T-cell (primary cell): ENCODE measurements at regions not wholly inside any gene's neighbourhood (a gene's known extent, or its start where the extent isn't known, plus 50 kb on each side); places are given as distances from the start of the nearest gene placed in this dataset.

ENCODE experiments used
- ATAC-seq, 4 experiments: fragments of 200-7000 bp in 3 of 4; fragments of 150-1000 bp in 1 of 4; cut with Tn5 transposase; replicated peaks in 1 of 4; 1 replicate in 3 of 4; 2 replicates in 1 of 4; pipeline ENCODE4 v1.10.0; 2021; ENCODE audit warnings: moderate library complexity in 3 of 4, mild to moderate bottlenecking in 2 of 4, moderate number of reproducible peaks in 1 of 4
- CTCF ChIA-PET, 2 donors: fragments of 300-600 bp; sonication (Branson Sonifier 250); formaldehyde crosslinking; loops; one replicate each; lab custom pipeline; 2022; ENCODE audit warnings: antibody characterized with exemption in 2 of 2; lab: Charles Lee
- POLR2A ChIA-PET, 2 donors: fragments of 300-600 bp; sonication (Branson Sonifier 250); formaldehyde crosslinking; loops; one replicate each; lab custom pipeline; 2022; ENCODE audit warnings: antibody characterized with exemption in 2 of 2; lab: Charles Lee
- DNase-seq, 35 experiments: peaks; one replicate each; pipeline versions ENCODE4 v3.0.0 to v3.0.0-alpha.2; 2013 to 2023
- H3K27ac ChIP-seq: one replicate; pipeline ENCODE4 v1.5.1; 2013; ENCODE audit warnings: low read length
- H3K27me3 ChIP-seq, 2 experiments: replicated peaks in 1 of 2; 1 replicate in 1 of 2; 2 replicates in 1 of 2; pipeline versions ENCODE4 v1.6.1 to v1.7.0; 2013; ENCODE audit warnings: low read length in 1 of 2, mixed read lengths in 1 of 2; ENCODE audit not compliant: control insufficient read depth in 2 of 2, insufficient read depth in 2 of 2; ENCODE audit errors: extremely low read depth in 1 of 2
- H3K36me3 ChIP-seq, 2 donors: 1 replicate in 1 of 2; 2 replicates in 1 of 2; pipeline versions ENCODE4 v1.6.1 to v1.7.0; 2013; ENCODE audit warnings: low read length in 1 of 2; ENCODE audit not compliant: control insufficient read depth in 2 of 2, insufficient read depth in 1 of 2; ENCODE audit errors: extremely low read depth in 1 of 2
- H3K4me1 ChIP-seq, 2 experiments: 1 replicate in 1 of 2; 2 replicates in 1 of 2; pipeline versions ENCODE4 v1.6.1 to v1.7.0; 2013; ENCODE audit warnings: low read length in 2 of 2, mixed read lengths in 1 of 2; ENCODE audit not compliant: insufficient read depth in 2 of 2, control insufficient read depth in 1 of 2; ENCODE audit errors: extremely low read depth in 1 of 2
- H3K4me3 ChIP-seq, 2 donors: 1 replicate in 1 of 2; 2 replicates in 1 of 2; pipeline versions ENCODE4 v1.5.1 to v1.7.0; 2013; ENCODE audit warnings: mild to moderate bottlenecking in 2 of 2, low read length in 1 of 2, moderate library complexity in 1 of 2; ENCODE audit not compliant: control insufficient read depth in 1 of 2; ENCODE audit errors: extremely low read depth in 1 of 2
- H3K9me3 ChIP-seq: 2 replicates; pipeline ENCODE4 v1.7.0; 2013
- H3K27ac Mint-ChIP-seq, 2 donors: one replicate each; pipeline ENCODE4 v1.8.0; 2020 to 2021; ENCODE audit warnings: mild to moderate bottlenecking in 2 of 2, mixed read lengths in 2 of 2
- H3K27me3 Mint-ChIP-seq, 2 donors: one replicate each; pipeline ENCODE4 v1.8.0; 2021 to 2022; ENCODE audit warnings: mixed read lengths in 2 of 2
- H3K36me3 Mint-ChIP-seq: one replicate; pipeline ENCODE4 v1.8.0; 2021; ENCODE audit warnings: mixed read lengths
- H3K4me1 Mint-ChIP-seq, 3 donors: one replicate each; pipeline ENCODE4 v1.8.0; 2020 to 2022; ENCODE audit warnings: mixed read lengths in 3 of 3, mild to moderate bottlenecking in 1 of 3
- H3K4me3 Mint-ChIP-seq, 3 donors: one replicate each; pipeline ENCODE4 v1.8.0; 2020 to 2022; ENCODE audit warnings: mild to moderate bottlenecking in 3 of 3, mixed read lengths in 3 of 3, moderate library complexity in 3 of 3
- H3K9me3 Mint-ChIP-seq, 3 donors: one replicate each; pipeline ENCODE4 v1.8.0; 2020 to 2022; ENCODE audit warnings: mixed read lengths in 3 of 3
- WGBS: methylation state at CpG from one replicate; pipeline ENCODE4 v1.1.5; 2013; ENCODE audit warnings: missing lambda C conversion rate; ENCODE audit not compliant: insufficient coverage; 5-methylcytosine and 5-hydroxymethylcytosine counted together

GRCh38 chr2:176725873-176726645 lies 456.8 kb downstream of the MTX2 start:
- no peak overlapping the region for H3K27ac ChIP-seq
- Mint-ChIP-seq H3K9me3 (peaks cover 0 to 5% (median 0%) of the 10 kb centered on the region in 3 donors), H3K27ac (no peak overlapping the region), H3K4me1 (no peaks in the 10 kb centered on the region), H3K27me3 (peaks cover 4 to 17% of the 10 kb centered on the region in 2 donors), H3K36me3 (no peaks in the 10 kb centered on the region), H3K4me3 (no peak overlapping the region)
- no peaks in the 10 kb centered on the region for H3K4me1 ChIP-seq
- ATAC-seq (no peak), DNase-seq (no peak)
- ChIA-PET POLR2A (no interaction called here), CTCF (interaction anchor here in 1 of 2 donors (0.9 kb wide), 1 partner anchor 10 kb away, joined by 3 read pairs; no protein-coding TSS in a partner anchor)
- no peak overlapping the region for H3K4me3 ChIP-seq
- no peaks in the 10 kb centered on the region for H3K27me3 ChIP-seq
- H3K9me3 ChIP-seq: no peaks in the 10 kb centered on the region
- H3K36me3 ChIP-seq: no peaks in the 10 kb centered on the region
- no CpG with 5 or more reads among the region's 3 CpGs for WGBS

GRCh38 chr2:176727696-176728095 lies 458.5 kb downstream of the MTX2 start:
- Mint-ChIP-seq H3K27me3 (peaks cover 2 to 10% of the 10 kb centered on the region in 2 donors), H3K36me3 (no peaks in the 10 kb centered on the region), H3K27ac (no peak overlapping the region), H3K9me3 (no peaks in the 10 kb centered on the region), H3K4me3 (no peak overlapping the region), H3K4me1 (no peaks in the 10 kb centered on the region)
- Histone ChIP-seq H3K27me3 (no peaks in the 10 kb centered on the region), H3K4me3 (no peak overlapping the region), H3K36me3 (no peaks in the 10 kb centered on the region), H3K4me1 (no peaks in the 10 kb centered on the region), H3K27ac (no peak overlapping the region), H3K9me3 (no peaks in the 10 kb centered on the region)
- ATAC-seq: no peak
- DNase-seq: no peak
- WGBS: 80% methylated on average over 1 of the region's 4 CpGs
- ChIA-PET CTCF (no interaction called here), POLR2A (no interaction called here)

GRCh38 chr2:176729706-176730569 lies 460.7 kb downstream of the MTX2 start:
- ChIA-PET CTCF (no interaction called here), POLR2A (no interaction called here)
- no peaks in the 10 kb centered on the region for H3K27me3 ChIP-seq
- Mint-ChIP-seq H3K4me1 (no peaks in the 10 kb centered on the region), H3K4me3 (no peak overlapping the region), H3K27ac (no peak overlapping the region), H3K36me3 (no peaks in the 10 kb centered on the region), H3K9me3 (no peaks in the 10 kb centered on the region), H3K27me3 (peaks cover 2 to 10% of the 10 kb centered on the region in 2 donors)
- no peaks in the 10 kb centered on the region for H3K9me3 ChIP-seq
- DNase-seq: no peak
- no peaks in the 10 kb centered on the region for H3K36me3 ChIP-seq
- no peak for ATAC-seq
- no CpG with 5 or more reads among the region's 1 CpG for WGBS
- no peak overlapping the region for H3K4me3 ChIP-seq
- H3K4me1 ChIP-seq: no peaks in the 10 kb centered on the region
- H3K27ac ChIP-seq: no peak overlapping the region

- POLR2A ChIA-PET: no interaction called here
- ATAC-seq: no peak
- Histone ChIP-seq H3K4me1 (no peaks in the 10 kb centered on the region), H3K4me3 (no peak overlapping the region), H3K27me3 (peaks cover 0 to 1% of the 10 kb centered on the region in 2 experiments), H3K27ac (no peak overlapping the region), H3K36me3 (no peaks in the 10 kb centered on the region), H3K9me3 (no peaks in the 10 kb centered on the region)
- peaks cover 7 to 13% of the 10 kb centered on the region in 2 donors for H3K27me3 Mint-ChIP-seq
- H3K9me3 Mint-ChIP-seq: no peaks in the 10 kb centered on the region
- H3K4me3 Mint-ChIP-seq: no peak overlapping the region
- CTCF ChIA-PET: no interaction called here
- WGBS: 20% methylated on average over 1 of the region's 1 CpG
- no peaks in the 10 kb centered on the region for H3K4me1 Mint-ChIP-seq
- DNase-seq: no peak
- H3K36me3 Mint-ChIP-seq: no peaks in the 10 kb centered on the region
- no peak overlapping the region for H3K27ac Mint-ChIP-seq
These were observed 463.5 kb downstream of the MTX2 start for GRCh38 chr2:176732780-176733179.

- H3K27me3 Mint-ChIP-seq: peaks cover 13 to 15% of the 10 kb centered on the region in 2 donors
- no peaks in the 10 kb centered on the region for H3K4me1 ChIP-seq
- H3K27ac Mint-ChIP-seq: no peak overlapping the region
- H3K36me3 Mint-ChIP-seq: no peaks in the 10 kb centered on the region
- ATAC-seq (no peak), DNase-seq (no peak)
- peaks cover 0 to 2% of the 10 kb centered on the region in 2 experiments for H3K27me3 ChIP-seq
- no peaks in the 10 kb centered on the region for H3K4me1 Mint-ChIP-seq
- no peak overlapping the region for H3K4me3 ChIP-seq
- no peaks in the 10 kb centered on the region for H3K9me3 Mint-ChIP-seq
- no peaks in the 10 kb centered on the region for H3K9me3 ChIP-seq
- H3K27ac ChIP-seq: no peak overlapping the region
- ChIA-PET POLR2A (no interaction called here), CTCF (no interaction called here)
- H3K4me3 Mint-ChIP-seq: no peak overlapping the region
- WGBS: no CpG with 5 or more reads among the region's 3 CpGs
- H3K36me3 ChIP-seq: no peaks in the 10 kb centered on the region
These were observed 464.6 kb downstream of the MTX2 start for GRCh38 chr2:176733698-176734430.

- H3K9me3 Mint-ChIP-seq: no peaks in the 10 kb centered on the region
- no CpG with 5 or more reads among the region's 5 CpGs for WGBS
- H3K4me1 Mint-ChIP-seq: no peaks in the 10 kb centered on the region
- H3K27me3 Mint-ChIP-seq: peaks cover 11 to 18% of the 10 kb centered on the region in 2 donors
- ChIA-PET POLR2A (no interaction called here), CTCF (no interaction called here)
- Histone ChIP-seq H3K4me3 (no peak overlapping the region), H3K27me3 (peaks cover 0 to 2% of the 10 kb centered on the region in 2 experiments), H3K9me3 (no peaks in the 10 kb centered on the region), H3K4me1 (no peaks in the 10 kb centered on the region), H3K27ac (no peak overlapping the region), H3K36me3 (no peaks in the 10 kb centered on the region)
- DNase-seq: no peak
- H3K4me3 Mint-ChIP-seq: no peak overlapping the region
- H3K27ac Mint-ChIP-seq: no peak overlapping the region
- ATAC-seq: no peak
- no peaks in the 10 kb centered on the region for H3K36me3 Mint-ChIP-seq
These were observed 465.6 kb downstream of the MTX2 start for GRCh38 chr2:176734868-176735267.
